ENCODE measurements at regions not wholly inside any gene's neighbourhood (a gene's known extent, or its start where the extent isn't known, plus 50 kb on each side); places are given as distances from the start of the nearest gene placed in this dataset.

- no peak for DNase-seq
Measured at GRCh38 chr16:5605404-5605803, 507.8 kb upstream of the EEF2KMT start.

GRCh38 chr16:5604770-5605169, 507.2 kb upstream of the EEF2KMT start:
- DNase-seq, result no peak

- no peak for DNase-seq
Measured at GRCh38 chr16:5603836-5604235, 506.2 kb upstream of the EEF2KMT start.

GRCh38 chr16:5601957-5602356, 504.4 kb upstream of the EEF2KMT start:
- no peak for DNase-seq

GRCh38 chr16:5598793-5599192, 501.2 kb upstream of the EEF2KMT start:
- DNase-seq, result no peak

- DNase-seq, result no peak
Measured at GRCh38 chr16:5595849-5596248, 498.3 kb upstream of the EEF2KMT start.

- no peak for DNase-seq
Measured at GRCh38 chr16:5590416-5590815, 492.8 kb upstream of the EEF2KMT start.

- DNase-seq, result no peak
Measured at GRCh38 chr16:5589812-5590373, 492.3 kb upstream of the EEF2KMT start.

GRCh38 chr16:5584109-5584508, 486.5 kb upstream of the EEF2KMT start:
- no peak for DNase-seq

GRCh38 chr16:5582529-5582928, 484.9 kb upstream of the EEF2KMT start:
- no peak for DNase-seq

- DNase-seq, result no peak
Measured at GRCh38 chr16:5581908-5582307, 484.3 kb upstream of the EEF2KMT start.

GRCh38 chr16:5581428-5581827, 483.8 kb upstream of the EEF2KMT start:
- no peak for DNase-seq

- no peak for DNase-seq
Measured at GRCh38 chr16:5580772-5581171, 483.2 kb upstream of the EEF2KMT start.

- no peak for DNase-seq
Measured at GRCh38 chr16:5580296-5580695, 482.7 kb upstream of the EEF2KMT start.

GRCh38 chr16:5578980-5579379, 481.4 kb upstream of the EEF2KMT start:
- DNase-seq, result no peak

- DNase-seq, result no peak
Measured at GRCh38 chr16:5577463-5577862, 479.9 kb upstream of the EEF2KMT start.

- no peak for DNase-seq
Measured at GRCh38 chr16:5575646-5576245, 478.2 kb upstream of the EEF2KMT start.

- no peak for DNase-seq
Measured at GRCh38 chr16:5575121-5575520, 477.5 kb upstream of the EEF2KMT start.

GRCh38 chr16:5572056-5572455, 474.5 kb upstream of the EEF2KMT start:
- DNase-seq, result no peak

GRCh38 chr16:5571446-5571845, 473.9 kb upstream of the EEF2KMT start:
- no peak for DNase-seq

- no peak for DNase-seq
Measured at GRCh38 chr16:5561800-5562199, 464.2 kb upstream of the EEF2KMT start.

- no peak for DNase-seq
Measured at GRCh38 chr16:5560084-5560483, 462.5 kb upstream of the EEF2KMT start.

GRCh38 chr16:5557966-5558365, 460.4 kb upstream of the EEF2KMT start:
- DNase-seq, result no peak

- DNase-seq, result no peak
Measured at GRCh38 chr16:5557448-5557847, 459.9 kb upstream of the EEF2KMT start.

GRCh38 chr16:5556158-5556810, 458.7 kb upstream of the EEF2KMT start:
- DNase-seq, result no peak
